ENCODE measurements at regions not wholly inside any gene's neighbourhood (a gene's known extent, or its start where the extent isn't known, plus 50 kb on each side); places are given as distances from the start of the nearest gene placed in this dataset.

- Histone ChIP-seq H3K4me1 (no peaks in the 10 kb centered on the region), H3K9me3 (no peaks in the 10 kb centered on the region), H3K27ac (no peak overlapping the region), H3K36me3 (no peaks in the 10 kb centered on the region), H3K27me3 (no peaks in the 10 kb centered on the region), H3K4me3 (no peak overlapping the region)
- no peak for ATAC-seq
- TF ChIP-seq, protein P1, sequence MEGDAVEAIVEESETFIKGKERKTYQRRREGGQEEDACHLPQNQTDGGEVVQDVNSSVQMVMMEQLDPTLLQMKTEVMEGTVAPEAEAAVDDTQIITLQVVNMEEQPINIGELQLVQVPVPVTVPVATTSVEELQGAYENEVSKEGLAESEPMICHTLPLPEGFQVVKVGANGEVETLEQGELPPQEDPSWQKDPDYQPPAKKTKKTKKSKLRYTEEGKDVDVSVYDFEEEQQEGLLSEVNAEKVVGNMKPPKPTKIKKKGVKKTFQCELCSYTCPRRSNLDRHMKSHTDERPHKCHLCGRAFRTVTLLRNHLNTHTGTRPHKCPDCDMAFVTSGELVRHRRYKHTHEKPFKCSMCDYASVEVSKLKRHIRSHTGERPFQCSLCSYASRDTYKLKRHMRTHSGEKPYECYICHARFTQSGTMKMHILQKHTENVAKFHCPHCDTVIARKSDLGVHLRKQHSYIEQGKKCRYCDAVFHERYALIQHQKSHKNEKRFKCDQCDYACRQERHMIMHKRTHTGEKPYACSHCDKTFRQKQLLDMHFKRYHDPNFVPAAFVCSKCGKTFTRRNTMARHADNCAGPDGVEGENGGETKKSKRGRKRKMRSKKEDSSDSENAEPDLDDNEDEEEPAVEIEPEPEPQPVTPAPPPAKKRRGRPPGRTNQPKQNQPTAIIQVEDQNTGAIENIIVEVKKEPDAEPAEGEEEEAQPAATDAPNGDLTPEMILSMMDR (IDR thresholded peaks at IDR 0.05), result no peak
- intact Hi-C loops (cut with DNase I), result no loop called here
- DNase-seq, result no peak
These were observed 713.5 kb downstream of the DIAPH3 start for GRCh38 chr13:59450229-59450628.

- intact Hi-C loops (cut with DNase I), result no loop called here
- TF ChIP-seq, protein P1 (IDR thresholded peaks at IDR 0.05), result no peak
- Histone ChIP-seq H3K27me3 (no peaks in the 10 kb centered on the region), H3K4me1 (no peaks in the 10 kb centered on the region), H3K36me3 (no peaks in the 10 kb centered on the region), H3K27ac (no peak overlapping the region), H3K4me3 (no peak overlapping the region), H3K9me3 (no peaks in the 10 kb centered on the region)
- no peak for DNase-seq
- no peak for ATAC-seq
These were observed 712.5 kb downstream of the DIAPH3 start for GRCh38 chr13:59451236-59451635.

GRCh38 chr13:59452189-59452890 is 711.4 kb downstream of the DIAPH3 start:
- no peak for DNase-seq
- no peak overlapping the region for H3K4me3 ChIP-seq
- ATAC-seq, result peak; percentile 50
- H3K27ac ChIP-seq, result no peak overlapping the region
- no peaks in the 10 kb centered on the region for H3K9me3 ChIP-seq
- H3K4me1 ChIP-seq, result no peaks in the 10 kb centered on the region
- intact Hi-C loops (cut with DNase I), result no loop called here
- H3K27me3 ChIP-seq, result no peaks in the 10 kb centered on the region
- TF ChIP-seq, protein P1 (IDR thresholded peaks at IDR 0.05), result no peak
- H3K36me3 ChIP-seq, result no peaks in the 10 kb centered on the region

DNA sequence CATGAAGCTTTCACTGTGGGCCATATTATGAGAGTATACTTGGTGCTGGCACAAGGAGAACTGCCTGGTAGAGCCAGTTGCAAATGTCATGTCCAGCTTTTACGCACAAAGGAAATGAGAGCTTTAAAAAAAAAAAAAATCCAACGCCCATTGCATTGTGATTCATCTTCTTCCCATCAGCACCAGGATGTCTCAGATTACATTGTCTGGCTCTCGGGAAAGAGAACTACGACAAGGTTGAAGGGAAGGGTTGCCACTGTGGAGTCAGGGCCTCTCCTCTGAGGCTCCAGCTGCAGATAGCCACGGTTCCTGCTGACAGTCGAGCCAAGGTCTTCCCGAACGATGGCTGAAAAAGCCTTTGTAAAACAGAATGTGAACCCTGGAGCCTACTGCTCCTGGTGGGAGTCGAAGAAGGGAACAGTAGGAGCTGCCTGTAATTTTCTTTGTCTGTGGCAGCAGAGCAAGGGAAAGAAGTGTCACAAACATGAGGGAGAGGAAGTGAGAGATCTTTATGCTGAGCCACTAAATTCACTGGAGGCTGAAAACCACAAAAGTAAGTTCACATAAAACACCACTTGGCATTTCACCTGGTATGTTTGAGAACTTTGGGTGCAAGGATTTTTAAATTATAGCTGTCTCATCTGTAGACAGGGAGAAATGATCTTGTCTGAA is 704.7 kb downstream of the DIAPH3 start:
- intact Hi-C loops (cut with DNase I), result no loop called here
- TF ChIP-seq, protein P1 (IDR thresholded peaks at IDR 0.05), result no peak
- Histone ChIP-seq H3K27me3 (no peaks in the 10 kb centered on the region), H3K4me3 (no peak overlapping the region), H3K4me1 (peaks cover 5% of the 10 kb centered on the region), H3K27ac (peak overlapping the region; percentile 51), H3K36me3 (no peaks in the 10 kb centered on the region), H3K9me3 (no peaks in the 10 kb centered on the region)
- DNase-seq (no peak), ATAC-seq (peak; percentile 75)

DNA sequence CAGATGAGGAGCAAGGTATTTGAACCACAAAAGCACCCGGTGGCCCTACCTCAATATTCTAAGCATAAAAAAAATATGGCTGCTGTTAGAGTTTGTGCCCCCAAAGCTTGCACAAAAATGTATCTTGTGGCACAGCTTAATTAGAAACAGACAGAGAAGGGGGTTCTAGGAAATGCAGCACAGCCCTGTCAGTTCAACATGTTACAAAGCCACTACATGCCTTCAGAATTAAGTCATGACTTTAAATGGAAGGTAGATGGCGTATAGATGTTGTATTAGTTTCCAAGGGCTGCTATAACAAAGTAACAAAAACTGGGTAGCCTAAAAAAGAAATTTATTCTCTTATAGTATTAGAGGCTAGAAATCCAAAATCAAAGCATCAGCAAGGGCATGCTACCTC is 703.8 kb downstream of the DIAPH3 start:
- no peak for DNase-seq
- no peaks in the 10 kb centered on the region for H3K36me3 ChIP-seq
- TF ChIP-seq, protein P1 (IDR thresholded peaks at IDR 0.05), result no peak
- no peaks in the 10 kb centered on the region for H3K9me3 ChIP-seq
- H3K4me1 ChIP-seq, result peaks cover 5% of the 10 kb centered on the region
- no peaks in the 10 kb centered on the region for H3K27me3 ChIP-seq
- no peak for ATAC-seq
- H3K4me3 ChIP-seq, result no peak overlapping the region
- peak overlapping the region; percentile 51 for H3K27ac ChIP-seq
- intact Hi-C loops (cut with DNase I), result no loop called here

Data from upper lobe of right lung (tissue), 1 donor.